ENCODE measurements at regions not wholly inside any gene's neighbourhood (a gene's known extent, or its start where the extent isn't known, plus 50 kb on each side); places are given as distances from the start of the nearest gene placed in this dataset.
A peak's percentile ranks its signal among the peaks of the same experiment; 100 is the strongest.

DNA sequence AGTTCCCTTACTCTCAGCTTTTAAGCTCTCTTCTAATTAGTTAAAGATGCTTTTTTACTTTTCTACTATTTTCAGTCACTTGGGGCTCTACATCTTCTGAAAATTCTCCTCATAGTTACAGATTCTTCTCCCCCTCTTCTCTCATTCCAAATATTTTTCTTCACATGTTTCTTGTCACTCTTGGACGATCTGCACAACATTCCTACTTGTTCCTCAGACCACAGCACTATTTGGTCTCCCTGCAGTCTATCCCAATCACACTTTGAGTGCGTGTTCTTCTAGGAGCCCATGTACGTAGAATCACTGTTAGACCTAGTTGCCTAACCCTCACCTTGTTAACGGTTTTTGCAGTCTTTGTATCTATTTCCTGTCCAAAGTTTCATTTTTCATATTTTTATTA lies 222.5 kb upstream of the SPRY2 start:
- Histone ChIP-seq H3K4me3 (ENCODE audit: low read depth, low read length) (no peak overlapping the region), H3K36me3 (ENCODE audit: control insufficient read depth in 2 of 2, insufficient read depth in 1 of 2, low read length in 2 of 2) (no peaks in the 10 kb centered on the region), H3K9me3 (ENCODE audit: control insufficient read depth, insufficient read depth, low read depth, low read length) (no peaks in the 10 kb centered on the region), H3K4me1 (ENCODE audit: control insufficient read depth, insufficient read depth, low read length) (no peaks in the 10 kb centered on the region), H3K27ac (ENCODE audit: extremely low read depth, low read depth, low read length) (no peak overlapping the region)
- TF ChIP-seq KLF16 (tag by site-specific recombination; IDR thresholded peaks at IDR 0.05) (no peak), ZNF10 (tag by site-specific recombination; IDR thresholded peaks at IDR 0.05) (no peak), ZNF623 (tag by site-specific recombination; IDR thresholded peaks at IDR 0.05) (no peak), ZNF391 (tag by site-specific recombination; IDR thresholded peaks at IDR 0.05; ENCODE audit: borderline replicate concordance, low read depth) (no peak)
- TF ChIP-seq, protein P1, sequence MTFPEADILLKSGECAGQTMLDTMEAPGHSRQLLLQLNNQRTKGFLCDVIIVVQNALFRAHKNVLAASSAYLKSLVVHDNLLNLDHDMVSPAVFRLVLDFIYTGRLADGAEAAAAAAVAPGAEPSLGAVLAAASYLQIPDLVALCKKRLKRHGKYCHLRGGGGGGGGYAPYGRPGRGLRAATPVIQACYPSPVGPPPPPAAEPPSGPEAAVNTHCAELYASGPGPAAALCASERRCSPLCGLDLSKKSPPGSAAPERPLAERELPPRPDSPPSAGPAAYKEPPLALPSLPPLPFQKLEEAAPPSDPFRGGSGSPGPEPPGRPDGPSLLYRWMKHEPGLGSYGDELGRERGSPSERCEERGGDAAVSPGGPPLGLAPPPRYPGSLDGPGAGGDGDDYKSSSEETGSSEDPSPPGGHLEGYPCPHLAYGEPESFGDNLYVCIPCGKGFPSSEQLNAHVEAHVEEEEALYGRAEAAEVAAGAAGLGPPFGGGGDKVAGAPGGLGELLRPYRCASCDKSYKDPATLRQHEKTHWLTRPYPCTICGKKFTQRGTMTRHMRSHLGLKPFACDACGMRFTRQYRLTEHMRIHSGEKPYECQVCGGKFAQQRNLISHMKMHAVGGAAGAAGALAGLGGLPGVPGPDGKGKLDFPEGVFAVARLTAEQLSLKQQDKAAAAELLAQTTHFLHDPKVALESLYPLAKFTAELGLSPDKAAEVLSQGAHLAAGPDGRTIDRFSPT (tag by site-specific recombination; IDR thresholded peaks at IDR 0.05) = no peak
- TF ChIP-seq, protein P2, sequence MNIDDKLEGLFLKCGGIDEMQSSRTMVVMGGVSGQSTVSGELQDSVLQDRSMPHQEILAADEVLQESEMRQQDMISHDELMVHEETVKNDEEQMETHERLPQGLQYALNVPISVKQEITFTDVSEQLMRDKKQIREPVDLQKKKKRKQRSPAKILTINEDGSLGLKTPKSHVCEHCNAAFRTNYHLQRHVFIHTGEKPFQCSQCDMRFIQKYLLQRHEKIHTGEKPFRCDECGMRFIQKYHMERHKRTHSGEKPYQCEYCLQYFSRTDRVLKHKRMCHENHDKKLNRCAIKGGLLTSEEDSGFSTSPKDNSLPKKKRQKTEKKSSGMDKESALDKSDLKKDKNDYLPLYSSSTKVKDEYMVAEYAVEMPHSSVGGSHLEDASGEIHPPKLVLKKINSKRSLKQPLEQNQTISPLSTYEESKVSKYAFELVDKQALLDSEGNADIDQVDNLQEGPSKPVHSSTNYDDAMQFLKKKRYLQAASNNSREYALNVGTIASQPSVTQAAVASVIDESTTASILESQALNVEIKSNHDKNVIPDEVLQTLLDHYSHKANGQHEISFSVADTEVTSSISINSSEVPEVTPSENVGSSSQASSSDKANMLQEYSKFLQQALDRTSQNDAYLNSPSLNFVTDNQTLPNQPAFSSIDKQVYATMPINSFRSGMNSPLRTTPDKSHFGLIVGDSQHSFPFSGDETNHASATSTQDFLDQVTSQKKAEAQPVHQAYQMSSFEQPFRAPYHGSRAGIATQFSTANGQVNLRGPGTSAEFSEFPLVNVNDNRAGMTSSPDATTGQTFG (tag by site-specific recombination; IDR thresholded peaks at IDR 0.05; ENCODE audit: borderline replicate concordance) = no peak
- TF ChIP-seq, protein P3, sequence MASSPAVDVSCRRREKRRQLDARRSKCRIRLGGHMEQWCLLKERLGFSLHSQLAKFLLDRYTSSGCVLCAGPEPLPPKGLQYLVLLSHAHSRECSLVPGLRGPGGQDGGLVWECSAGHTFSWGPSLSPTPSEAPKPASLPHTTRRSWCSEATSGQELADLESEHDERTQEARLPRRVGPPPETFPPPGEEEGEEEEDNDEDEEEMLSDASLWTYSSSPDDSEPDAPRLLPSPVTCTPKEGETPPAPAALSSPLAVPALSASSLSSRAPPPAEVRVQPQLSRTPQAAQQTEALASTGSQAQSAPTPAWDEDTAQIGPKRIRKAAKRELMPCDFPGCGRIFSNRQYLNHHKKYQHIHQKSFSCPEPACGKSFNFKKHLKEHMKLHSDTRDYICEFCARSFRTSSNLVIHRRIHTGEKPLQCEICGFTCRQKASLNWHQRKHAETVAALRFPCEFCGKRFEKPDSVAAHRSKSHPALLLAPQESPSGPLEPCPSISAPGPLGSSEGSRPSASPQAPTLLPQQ (tag by site-specific recombination; IDR thresholded peaks at IDR 0.05) = no peak
- TF ChIP-seq, protein P4, sequence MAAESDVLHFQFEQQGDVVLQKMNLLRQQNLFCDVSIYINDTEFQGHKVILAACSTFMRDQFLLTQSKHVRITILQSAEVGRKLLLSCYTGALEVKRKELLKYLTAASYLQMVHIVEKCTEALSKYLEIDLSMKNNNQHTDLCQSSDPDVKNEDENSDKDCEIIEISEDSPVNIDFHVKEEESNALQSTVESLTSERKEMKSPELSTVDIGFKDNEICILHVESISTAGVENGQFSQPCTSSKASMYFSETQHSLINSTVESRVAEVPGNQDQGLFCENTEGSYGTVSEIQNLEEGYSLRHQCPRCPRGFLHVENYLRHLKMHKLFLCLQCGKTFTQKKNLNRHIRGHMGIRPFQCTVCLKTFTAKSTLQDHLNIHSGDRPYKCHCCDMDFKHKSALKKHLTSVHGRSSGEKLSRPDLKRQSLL (tag by site-specific recombination; IDR thresholded peaks at IDR 0.05) = no peak
- TF ChIP-seq, protein P5, sequence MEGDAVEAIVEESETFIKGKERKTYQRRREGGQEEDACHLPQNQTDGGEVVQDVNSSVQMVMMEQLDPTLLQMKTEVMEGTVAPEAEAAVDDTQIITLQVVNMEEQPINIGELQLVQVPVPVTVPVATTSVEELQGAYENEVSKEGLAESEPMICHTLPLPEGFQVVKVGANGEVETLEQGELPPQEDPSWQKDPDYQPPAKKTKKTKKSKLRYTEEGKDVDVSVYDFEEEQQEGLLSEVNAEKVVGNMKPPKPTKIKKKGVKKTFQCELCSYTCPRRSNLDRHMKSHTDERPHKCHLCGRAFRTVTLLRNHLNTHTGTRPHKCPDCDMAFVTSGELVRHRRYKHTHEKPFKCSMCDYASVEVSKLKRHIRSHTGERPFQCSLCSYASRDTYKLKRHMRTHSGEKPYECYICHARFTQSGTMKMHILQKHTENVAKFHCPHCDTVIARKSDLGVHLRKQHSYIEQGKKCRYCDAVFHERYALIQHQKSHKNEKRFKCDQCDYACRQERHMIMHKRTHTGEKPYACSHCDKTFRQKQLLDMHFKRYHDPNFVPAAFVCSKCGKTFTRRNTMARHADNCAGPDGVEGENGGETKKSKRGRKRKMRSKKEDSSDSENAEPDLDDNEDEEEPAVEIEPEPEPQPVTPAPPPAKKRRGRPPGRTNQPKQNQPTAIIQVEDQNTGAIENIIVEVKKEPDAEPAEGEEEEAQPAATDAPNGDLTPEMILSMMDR (tag by site-specific recombination; IDR thresholded peaks at IDR 0.05) = no peak
- TF ChIP-seq, protein P6, sequence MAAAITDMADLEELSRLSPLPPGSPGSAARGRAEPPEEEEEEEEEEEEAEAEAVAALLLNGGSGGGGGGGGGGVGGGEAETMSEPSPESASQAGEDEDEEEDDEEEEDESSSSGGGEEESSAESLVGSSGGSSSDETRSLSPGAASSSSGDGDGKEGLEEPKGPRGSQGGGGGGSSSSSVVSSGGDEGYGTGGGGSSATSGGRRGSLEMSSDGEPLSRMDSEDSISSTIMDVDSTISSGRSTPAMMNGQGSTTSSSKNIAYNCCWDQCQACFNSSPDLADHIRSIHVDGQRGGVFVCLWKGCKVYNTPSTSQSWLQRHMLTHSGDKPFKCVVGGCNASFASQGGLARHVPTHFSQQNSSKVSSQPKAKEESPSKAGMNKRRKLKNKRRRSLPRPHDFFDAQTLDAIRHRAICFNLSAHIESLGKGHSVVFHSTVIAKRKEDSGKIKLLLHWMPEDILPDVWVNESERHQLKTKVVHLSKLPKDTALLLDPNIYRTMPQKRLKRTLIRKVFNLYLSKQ (tag by site-specific recombination; IDR thresholded peaks at IDR 0.05; ENCODE audit: borderline replicate concordance) = no peak
- ChIA-PET CTCF (no interaction called here), POLR2A (no interaction called here)

- POLR2A ChIA-PET = no interaction called here
- Histone ChIP-seq H3K36me3 (ENCODE audit: control insufficient read depth in 2 of 2, insufficient read depth in 1 of 2, low read length in 2 of 2) (no peaks in the 10 kb centered on the region), H3K9me3 (ENCODE audit: control insufficient read depth, insufficient read depth, low read depth, low read length) (no peaks in the 10 kb centered on the region), H3K4me3 (ENCODE audit: low read depth, low read length) (no peak overlapping the region), H3K27ac (ENCODE audit: extremely low read depth, low read depth, low read length) (no peak overlapping the region), H3K4me1 (ENCODE audit: control insufficient read depth, insufficient read depth, low read length) (no peaks in the 10 kb centered on the region)
- CTCF ChIA-PET = no interaction called here
- TF ChIP-seq TCF7L2 (IDR thresholded peaks at IDR 0.05; ENCODE audit: borderline replicate concordance, low read depth, low read length) (no peak), TRIM28 (IDR thresholded peaks at IDR 0.05; ENCODE audit: borderline replicate concordance, low read length) (0 out of 2 replicates have a peak, but pooled peaks have one; percentile 14)
Measured at GRCh38 chr13:80562433-80563156, 221.7 kb upstream of the SPRY2 start.
